ENCODE measurements at regions not wholly inside any gene's neighbourhood (a gene's known extent, or its start where the extent isn't known, plus 50 kb on each side); places are given as distances from the start of the nearest gene placed in this dataset.

DNA sequence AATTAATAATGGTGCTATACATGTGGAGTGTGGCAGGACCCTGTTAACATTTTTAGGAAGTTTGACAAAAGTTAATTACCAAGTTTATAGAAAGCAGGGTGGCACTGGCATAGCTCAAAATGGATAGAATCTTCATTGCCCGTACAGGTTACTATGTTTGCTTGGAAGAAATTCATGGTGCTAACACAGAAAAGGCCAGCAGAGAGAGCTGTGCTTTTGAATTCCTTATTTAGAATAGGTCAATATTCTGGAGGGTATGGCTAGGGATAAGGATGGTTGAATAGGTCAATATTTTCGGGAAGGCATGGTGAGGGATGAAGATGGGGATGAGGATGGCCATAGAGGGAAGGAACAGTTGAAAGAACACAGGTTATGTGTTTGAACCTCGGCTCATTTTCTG, 345.1 kb downstream of the LMO4 start:
- TF ChIP-seq, protein P1, sequence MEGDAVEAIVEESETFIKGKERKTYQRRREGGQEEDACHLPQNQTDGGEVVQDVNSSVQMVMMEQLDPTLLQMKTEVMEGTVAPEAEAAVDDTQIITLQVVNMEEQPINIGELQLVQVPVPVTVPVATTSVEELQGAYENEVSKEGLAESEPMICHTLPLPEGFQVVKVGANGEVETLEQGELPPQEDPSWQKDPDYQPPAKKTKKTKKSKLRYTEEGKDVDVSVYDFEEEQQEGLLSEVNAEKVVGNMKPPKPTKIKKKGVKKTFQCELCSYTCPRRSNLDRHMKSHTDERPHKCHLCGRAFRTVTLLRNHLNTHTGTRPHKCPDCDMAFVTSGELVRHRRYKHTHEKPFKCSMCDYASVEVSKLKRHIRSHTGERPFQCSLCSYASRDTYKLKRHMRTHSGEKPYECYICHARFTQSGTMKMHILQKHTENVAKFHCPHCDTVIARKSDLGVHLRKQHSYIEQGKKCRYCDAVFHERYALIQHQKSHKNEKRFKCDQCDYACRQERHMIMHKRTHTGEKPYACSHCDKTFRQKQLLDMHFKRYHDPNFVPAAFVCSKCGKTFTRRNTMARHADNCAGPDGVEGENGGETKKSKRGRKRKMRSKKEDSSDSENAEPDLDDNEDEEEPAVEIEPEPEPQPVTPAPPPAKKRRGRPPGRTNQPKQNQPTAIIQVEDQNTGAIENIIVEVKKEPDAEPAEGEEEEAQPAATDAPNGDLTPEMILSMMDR (IDR thresholded peaks at IDR 0.05): peak; percentile 26; the same call in 1 of the 2 replicates
- no peak for TF ChIP-seq ZFX (IDR thresholded peaks at IDR 0.05; ENCODE audit: borderline replicate concordance)
- H3K27ac ChIP-seq: no peak overlapping the region

DNA sequence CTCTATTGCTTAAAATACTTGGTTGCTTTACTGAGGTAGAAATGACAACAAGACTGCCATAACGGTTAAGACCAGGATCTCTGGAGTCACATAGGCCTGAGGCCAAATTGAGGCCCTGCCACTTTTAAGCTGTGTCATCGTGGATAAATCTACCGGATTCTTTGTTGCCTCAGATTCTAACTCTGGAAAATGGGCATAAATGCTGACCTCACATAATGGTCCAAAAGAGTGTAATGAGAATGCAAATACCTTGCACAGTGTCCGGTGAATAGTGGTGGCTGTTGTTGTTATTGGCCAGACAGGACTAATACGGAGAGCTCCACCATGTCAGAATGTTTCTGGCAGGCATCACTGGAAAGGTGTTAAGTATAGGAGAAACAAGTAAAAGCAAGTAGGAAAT, 346.1 kb downstream of the LMO4 start:
- no peak overlapping the region for H3K27ac ChIP-seq
- no peak for TF ChIP-seq ZFX (IDR thresholded peaks at IDR 0.05; ENCODE audit: borderline replicate concordance)
- TF ChIP-seq, protein P1 (IDR thresholded peaks at IDR 0.05): no peak

DNA sequence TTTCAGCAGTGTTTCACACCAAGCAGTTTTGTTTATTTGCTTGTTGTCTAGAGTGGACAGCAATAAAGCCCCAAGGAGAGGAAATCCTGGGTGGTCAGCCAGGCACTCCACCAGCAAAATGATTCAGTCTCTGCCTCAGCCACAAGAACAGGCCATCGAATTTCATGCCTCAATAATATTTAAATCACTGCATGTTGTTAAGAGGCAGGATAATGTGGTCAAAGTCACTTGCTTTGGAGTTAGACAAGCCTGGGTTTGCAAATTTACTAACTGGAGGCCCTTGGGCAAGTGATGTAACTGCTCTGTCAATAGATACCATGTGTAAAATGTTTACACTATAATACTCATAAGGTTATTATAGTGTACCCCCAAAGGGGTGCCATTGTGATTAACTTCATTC, 349.6 kb downstream of the LMO4 start:
- TF ChIP-seq ZFX (IDR thresholded peaks at IDR 0.05; ENCODE audit: borderline replicate concordance): no peak
- TF ChIP-seq, protein P1 (IDR thresholded peaks at IDR 0.05): no peak
- no peak overlapping the region for H3K27ac ChIP-seq

GRCh38 chr1:87682565-87682964, 353.9 kb downstream of the LMO4 start:
- no peak for TF ChIP-seq ZFX (IDR thresholded peaks at IDR 0.05; ENCODE audit: borderline replicate concordance)
- TF ChIP-seq, protein P1 (IDR thresholded peaks at IDR 0.05): no peak

GRCh38 chr1:87683196-87683956, 354.7 kb downstream of the LMO4 start:
- H3K27ac ChIP-seq: peak overlapping the region; percentile 77
- TF ChIP-seq ZFX (IDR thresholded peaks at IDR 0.05; ENCODE audit: borderline replicate concordance): no peak
- TF ChIP-seq, protein P1 (IDR thresholded peaks at IDR 0.05): no peak

More at GRCh38 chr1:87682565-87682964, 353.9 kb downstream of the LMO4 start:
- H3K27ac ChIP-seq: no peak overlapping the region

DNA sequence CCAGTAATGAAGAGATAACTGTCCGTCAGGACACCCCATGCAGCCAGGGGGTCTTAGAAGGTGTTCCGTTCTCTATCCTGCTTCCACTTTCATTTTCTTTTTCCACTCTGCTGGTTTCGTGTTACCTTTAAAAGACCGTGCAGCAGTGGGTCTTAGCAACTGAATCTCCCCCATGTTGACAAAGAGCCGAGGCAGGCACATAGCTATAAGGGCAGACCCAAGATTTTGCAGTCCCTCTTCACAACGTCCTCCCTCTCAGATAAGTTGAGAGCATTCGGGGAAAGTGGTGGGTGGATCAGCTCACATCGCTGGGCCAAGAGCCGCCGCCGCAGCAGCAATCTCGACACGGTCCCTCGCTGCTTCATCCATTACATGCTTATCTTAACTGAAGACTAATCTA, 355.5 kb downstream of the LMO4 start:
- no peak for TF ChIP-seq ZFX (IDR thresholded peaks at IDR 0.05; ENCODE audit: borderline replicate concordance)
- TF ChIP-seq, protein P1 (IDR thresholded peaks at IDR 0.05): no peak
- peak overlapping the region; percentile 77 for H3K27ac ChIP-seq

- TF ChIP-seq, protein P1 (IDR thresholded peaks at IDR 0.05): no peak
- TF ChIP-seq ZFX (IDR thresholded peaks at IDR 0.05; ENCODE audit: borderline replicate concordance): no peak
- peak overlapping the region; percentile 77 for H3K27ac ChIP-seq
Observed at GRCh38 chr1:87684713-87685205, 356.1 kb downstream of the LMO4 start.
